Posterior cingulate gyrus (tissue), 11 donors: ENCODE measurements at regions not wholly inside any gene's neighbourhood (a gene's known extent, or its start where the extent isn't known, plus 50 kb on each side); places are given as distances from the start of the nearest gene placed in this dataset.
"Not testable (repeated sequence)": the region's sequence is repeated elsewhere in the genome, so short reads cannot be mapped to it uniquely, and the experiment has no call there.

Experiments
- DNase-seq, 10 donors: peaks; one replicate each; pipeline versions ENCODE4 v3.0.0 to v3.0.0-alpha.2; 2020 to 2021; ENCODE audit warnings: mixed read lengths in 3 of 10
- intact Hi-C: fragments of 100-400 bp; cut with DNase I; formaldehyde crosslinking; loops from one replicate; pipeline ENCODE4 v1.15.1; 2023

- intact Hi-C loops, DNase-seq: not testable (repeated sequence)
Measured at GRCh38 chr6:802223-802622, 109.3 kb upstream of the EXOC2 start.

- no peak for DNase-seq
- intact Hi-C loops: no loop called here
Measured at GRCh38 chr6:799769-800168, 106.8 kb upstream of the EXOC2 start.

DNA sequence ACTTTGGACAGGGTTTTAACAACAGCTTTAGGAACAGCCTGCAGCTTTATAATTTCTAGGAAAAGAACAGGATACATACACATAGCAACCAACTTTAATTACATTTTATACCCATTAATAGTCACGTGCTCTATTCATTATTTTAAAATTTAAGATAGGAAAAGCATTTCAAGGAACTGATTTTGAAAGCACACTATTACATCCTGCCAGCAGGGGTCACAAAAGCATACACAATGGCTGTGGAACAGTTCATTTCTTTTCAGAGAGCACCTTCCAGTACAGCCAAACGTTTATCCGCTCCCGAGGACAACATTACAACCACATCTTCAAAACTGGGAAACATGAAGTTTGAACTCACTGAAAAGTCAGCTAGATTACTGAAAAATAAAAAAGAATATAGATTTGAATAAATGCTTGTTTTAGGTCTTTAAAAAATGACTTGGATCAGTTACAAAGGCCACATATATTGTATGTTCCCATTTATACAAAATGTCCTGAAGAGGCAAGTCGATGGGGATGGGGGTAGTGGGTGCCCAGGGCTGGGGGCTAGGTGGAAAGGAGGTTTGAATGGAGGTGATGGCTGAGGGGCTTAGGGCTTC is 104.6 kb upstream of the EXOC2 start:
- intact Hi-C loops: loop anchor here (1.0 to 2.0 kb wide), 2 partner anchors 584 to 599 kb away; no protein-coding TSS in a partner anchor
- DNase-seq: peak in 3 of 10 donors; percentile 23 to 39 (median 25)

- DNase-seq: no peak
- intact Hi-C loops: no loop called here
Measured at GRCh38 chr6:795046-795685, 102.2 kb upstream of the EXOC2 start.

GRCh38 chr6:793261-793660 is 100.3 kb upstream of the EXOC2 start:
- intact Hi-C loops: no loop called here
- peak in 1 of 10 donors; percentile 68 for DNase-seq

GRCh38 chr6:792662-793061 is 99.7 kb upstream of the EXOC2 start:
- intact Hi-C loops: no loop called here
- DNase-seq: no peak

- no peak for DNase-seq
- intact Hi-C loops: no loop called here
Measured at GRCh38 chr6:788058-788457, 95.1 kb upstream of the EXOC2 start.

DNA sequence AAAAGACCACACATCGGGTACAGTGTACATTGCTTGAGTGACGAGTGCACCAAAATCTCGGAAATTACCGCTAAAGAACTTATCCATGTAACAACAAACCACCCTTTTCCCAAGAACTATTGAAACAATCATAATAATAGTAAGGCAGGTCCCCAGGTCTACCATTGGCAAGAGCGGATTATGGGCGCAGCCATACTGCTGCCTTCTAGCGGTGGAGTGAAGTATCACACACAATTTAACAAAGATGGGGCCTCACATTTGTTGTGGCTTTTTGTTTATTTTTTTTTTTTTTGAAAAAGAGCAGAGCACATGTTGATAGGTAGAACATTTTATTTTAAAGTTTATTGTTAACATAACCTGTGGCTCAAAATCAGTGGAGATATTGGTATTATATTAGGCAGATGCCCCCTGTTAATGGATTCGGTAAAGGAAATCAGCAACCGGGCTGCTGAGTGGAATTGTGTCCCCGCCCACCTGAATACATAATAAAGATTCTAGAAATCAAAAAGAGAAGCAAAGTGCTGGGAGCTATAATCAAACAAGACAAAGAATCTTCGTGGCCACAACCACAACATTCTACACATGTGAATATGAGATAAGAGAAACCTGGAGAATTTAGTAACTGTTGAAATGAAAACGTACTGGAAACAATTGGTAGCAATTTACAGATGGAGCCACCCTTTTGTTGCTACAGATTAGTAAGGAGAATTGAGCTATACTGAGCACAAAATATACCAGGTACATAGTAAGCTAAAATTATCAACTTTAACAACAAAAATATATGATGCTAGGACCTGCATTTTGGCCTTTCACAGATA is 94.2 kb upstream of the EXOC2 start:
- no peak for DNase-seq
- intact Hi-C loops: no loop called here

GRCh38 chr6:783966-784735 is 91.2 kb upstream of the EXOC2 start:
- intact Hi-C loops: no loop called here
- no peak for DNase-seq

GRCh38 chr6:782141-782540 is 89.2 kb upstream of the EXOC2 start:
- no peak for DNase-seq
- intact Hi-C loops: no loop called here

GRCh38 chr6:781350-781961 is 88.5 kb upstream of the EXOC2 start:
- intact Hi-C loops: no loop called here
- DNase-seq: no peak

DNA sequence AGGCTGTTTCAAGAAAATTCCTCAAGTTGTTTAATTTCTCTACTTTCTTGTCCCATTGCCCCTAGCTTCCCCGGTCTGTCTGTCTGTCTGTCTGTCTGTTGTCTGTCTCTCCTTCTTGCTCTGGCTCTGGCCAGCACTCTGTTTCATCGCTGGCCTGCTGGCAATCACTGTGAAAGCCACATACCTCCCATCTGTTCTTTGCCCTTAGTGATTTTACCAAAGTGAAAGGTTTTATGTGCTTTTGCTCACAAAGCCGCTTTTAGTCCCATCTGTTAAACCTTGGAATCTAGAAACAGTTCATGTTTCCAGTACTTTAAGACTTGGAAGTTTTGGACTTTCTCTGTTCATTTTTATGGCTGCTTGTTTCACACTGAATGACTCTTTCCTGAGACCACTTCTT is 87.8 kb upstream of the EXOC2 start:
- intact Hi-C loops: no loop called here
- no peak for DNase-seq

DNA sequence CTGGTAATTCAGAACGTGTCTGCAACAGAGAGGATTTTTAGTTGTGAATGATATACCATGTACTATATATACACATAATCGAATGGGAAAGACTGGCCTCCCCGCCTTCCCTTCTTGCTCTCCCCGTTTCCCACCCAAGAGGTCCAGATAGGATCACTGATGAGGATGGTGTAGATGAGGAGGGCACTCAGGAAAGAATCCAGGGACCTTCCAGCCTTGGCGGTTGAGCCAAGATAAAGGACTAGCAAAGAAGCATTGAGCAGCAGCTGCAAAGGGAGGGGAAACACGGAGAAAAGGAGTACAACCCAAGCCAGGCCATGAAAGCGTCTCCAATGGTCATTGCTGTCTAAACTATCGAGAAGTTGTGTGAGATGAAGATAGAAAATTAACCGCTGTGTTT is 84.0 kb upstream of the EXOC2 start:
- intact Hi-C loops: no loop called here
- no peak for DNase-seq

DNA sequence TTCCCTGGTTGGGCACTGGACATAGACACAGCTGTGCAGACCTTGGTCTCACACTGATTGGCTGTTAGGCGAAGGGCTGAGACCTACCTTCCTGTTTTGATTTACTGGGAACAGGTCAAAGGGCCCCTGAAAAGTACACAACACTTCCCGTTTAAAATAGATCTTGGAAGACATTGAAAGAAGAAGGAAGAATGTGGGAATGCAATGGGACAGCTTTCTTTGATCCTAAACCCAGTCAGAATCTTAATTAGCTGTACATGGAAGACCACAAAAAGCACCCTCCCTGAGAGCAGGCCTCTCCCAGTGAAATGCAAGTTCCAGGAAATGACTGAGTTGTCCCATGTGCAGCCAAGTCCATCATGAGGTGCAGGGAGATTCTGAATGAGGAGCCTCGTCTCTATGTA is 83.6 kb upstream of the EXOC2 start:
- DNase-seq: no peak
- intact Hi-C loops: no loop called here

GRCh38 chr6:775863-776262 is 82.9 kb upstream of the EXOC2 start:
- no peak for DNase-seq
- intact Hi-C loops: no loop called here

DNA sequence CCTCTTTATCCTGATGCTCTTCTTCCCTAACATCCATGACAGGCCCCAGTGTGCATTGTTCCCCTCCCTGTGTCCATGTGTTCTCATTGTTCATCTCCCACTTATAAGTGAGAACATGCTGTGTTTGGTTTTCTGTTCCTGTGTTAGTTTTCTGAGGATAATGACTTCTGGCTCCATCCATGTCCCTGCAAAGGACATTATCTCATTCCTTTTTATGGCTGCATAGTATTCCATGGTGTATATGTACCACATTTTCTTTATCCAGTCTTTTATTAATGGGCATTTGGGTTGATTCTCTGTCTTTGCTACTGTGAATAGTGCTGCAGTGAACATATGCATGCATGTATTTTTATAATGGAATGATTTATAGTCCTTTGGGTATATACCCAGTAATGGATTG is 78.7 kb upstream of the EXOC2 start:
- DNase-seq, intact Hi-C loops: not testable (repeated sequence)

GRCh38 chr6:767755-768512 is 75.0 kb upstream of the EXOC2 start:
- DNase-seq: no peak
- intact Hi-C loops: loop anchor here (10.0 kb wide), 1 partner anchor 143 kb away; no protein-coding TSS in a partner anchor

DNA sequence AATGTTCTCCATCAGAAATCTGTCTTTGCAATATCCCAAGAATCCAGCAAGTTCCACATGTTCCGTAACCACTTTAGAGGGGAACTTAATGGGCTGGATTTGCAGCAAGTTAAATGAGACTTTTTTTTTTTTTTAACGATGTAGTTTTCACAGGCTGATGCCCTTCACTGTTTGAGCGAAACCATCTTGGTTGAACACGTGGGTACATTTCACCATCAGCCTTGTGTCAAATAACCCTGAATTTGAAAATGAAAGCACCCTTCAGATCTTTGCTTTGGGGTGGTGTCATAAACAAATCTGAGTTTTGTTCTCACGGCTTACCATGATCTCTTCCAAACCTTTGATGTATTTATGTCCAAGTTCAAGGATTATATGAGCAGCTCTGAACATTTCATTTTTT is 73.7 kb upstream of the EXOC2 start:
- intact Hi-C loops: loop anchor here (10.0 kb wide), 1 partner anchor 142 kb away; no protein-coding TSS in a partner anchor
- DNase-seq: no peak

DNA sequence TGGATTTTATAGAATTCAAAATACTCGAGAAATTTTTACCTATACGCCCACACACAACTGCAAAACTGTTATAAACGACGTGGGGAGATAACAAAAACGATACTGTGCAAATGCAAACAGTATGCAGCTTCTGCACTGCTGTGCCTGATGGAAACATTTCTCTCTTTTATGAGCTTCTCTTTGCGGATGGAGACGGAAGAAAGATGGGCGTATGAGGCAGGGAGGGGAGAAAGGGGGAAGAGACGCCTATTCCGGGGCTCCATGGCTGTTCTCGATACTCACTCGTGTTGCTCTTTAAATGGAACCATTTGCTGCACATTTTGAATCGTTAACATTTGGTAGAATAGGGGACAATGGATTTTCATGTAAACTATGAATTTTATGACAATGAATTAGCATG is 69.1 kb upstream of the EXOC2 start:
- DNase-seq: no peak
- intact Hi-C loops: loop anchor here (10.0 kb wide), 1 partner anchor 137 kb away; no protein-coding TSS in a partner anchor
